ENCODE measurements at regions not wholly inside any gene's neighbourhood (a gene's known extent, or its start where the extent isn't known, plus 50 kb on each side); places are given as distances from the start of the nearest gene placed in this dataset.
A peak's percentile ranks its signal among the peaks of the same experiment; 100 is the strongest.

DNA sequence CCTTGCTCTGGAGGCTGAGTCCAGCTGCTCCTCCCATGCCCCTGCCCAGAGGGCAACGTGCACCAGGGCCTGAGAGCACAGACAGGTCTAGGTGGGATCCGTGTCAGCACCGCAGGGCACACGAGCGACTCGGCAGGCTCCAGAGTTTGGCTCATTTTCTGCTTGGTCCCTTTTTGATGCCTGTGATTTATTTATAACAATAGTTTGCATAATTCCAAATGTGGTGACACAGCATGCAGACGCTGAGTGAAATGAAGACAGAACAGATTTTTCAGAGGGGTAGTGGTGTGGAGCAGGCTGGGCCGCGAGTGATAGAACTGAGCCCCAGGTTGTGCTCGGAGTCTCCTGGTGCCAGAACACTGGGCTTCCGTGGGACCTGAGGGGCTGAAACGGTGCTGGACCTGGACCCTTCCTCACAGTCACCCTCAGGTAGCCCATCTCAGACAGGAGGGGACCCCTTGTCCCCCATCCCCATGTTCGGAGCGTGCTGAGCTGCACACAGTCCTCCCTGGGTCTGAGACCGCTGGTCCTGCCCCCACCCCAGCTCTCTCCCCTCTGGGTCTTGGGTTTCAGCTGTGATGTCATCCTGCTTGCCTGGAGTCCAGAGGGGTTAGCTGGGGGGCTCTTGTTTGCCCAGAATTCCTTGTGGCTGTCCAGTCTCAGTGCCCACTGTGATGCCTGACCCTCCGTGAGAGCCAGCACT is 95.9 kb downstream of the METRNL start:
- intact Hi-C loops (cut with micrococcal nuclease; ENCODE audit: unreplicated experiment) = no loop called here
- peak overlapping the region; percentile 30; the same call in 1 of the 2 replicates for H2AFZ ChIP-seq (ENCODE audit: low read length)

DNA sequence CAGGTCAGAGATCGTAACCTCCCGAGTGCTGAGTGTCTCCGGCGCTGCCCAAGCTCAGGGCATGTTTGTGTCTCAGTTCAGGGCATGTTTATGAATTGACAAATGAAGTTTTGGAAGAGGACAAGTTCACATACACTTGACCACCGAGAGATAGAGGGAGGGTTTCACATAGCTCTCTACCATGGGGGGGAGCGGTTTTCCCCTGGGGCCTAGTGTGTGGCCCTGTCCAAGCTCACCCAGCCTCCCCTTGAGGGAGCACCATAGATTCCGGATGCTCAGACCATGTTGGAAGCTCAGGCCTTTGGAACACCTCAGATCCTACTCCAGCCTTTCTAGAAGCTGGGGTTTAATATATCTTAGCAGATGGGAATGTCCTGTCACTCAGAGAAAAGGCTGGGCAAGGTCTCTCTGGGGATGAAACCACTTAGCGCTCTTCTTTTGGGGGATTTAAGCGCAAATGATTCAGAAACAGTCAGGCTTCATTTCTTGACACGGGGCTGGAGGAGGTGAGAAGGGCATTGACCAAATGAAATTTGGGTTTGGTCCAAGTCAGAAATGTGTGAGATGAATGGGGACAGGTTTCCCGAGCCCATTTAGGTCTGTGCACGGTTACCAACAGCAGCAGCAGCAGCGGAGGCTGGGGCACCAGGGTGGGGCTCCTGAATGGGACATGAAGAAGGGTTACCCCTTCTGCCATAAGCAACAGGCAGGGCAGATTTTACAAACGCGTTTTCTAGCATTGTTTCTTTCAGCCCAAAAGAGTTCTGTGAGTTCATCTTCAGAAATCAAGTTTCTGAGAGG is 96.6 kb downstream of the METRNL start:
- intact Hi-C loops (cut with micrococcal nuclease; ENCODE audit: unreplicated experiment) = no loop called here
- Histone ChIP-seq H3K4me3 (ENCODE audit: low read depth, low read length, poor library complexity, severe bottlenecking) (no peak overlapping the region), H3K79me2 (ENCODE audit: insufficient read depth, low read depth, low read length) (no peaks in the 10 kb centered on the region), H3K9me3 (ENCODE audit: low read length) (no peaks in the 10 kb centered on the region), H4K20me1 (ENCODE audit: insufficient read depth, low read length) (no peaks in the 10 kb centered on the region), H3K4me2 (ENCODE audit: low read length) (peak overlapping the region; percentile 64), H3K27ac (ENCODE audit: low read depth, low read length, poor library complexity, severe bottlenecking) (no peak overlapping the region), H3K9me2 (ENCODE audit: insufficient read depth, low read length) (no peaks in the 10 kb centered on the region), H3K4me1 (ENCODE audit: insufficient read depth, low read length, poor library complexity, severe bottlenecking) (peaks cover 25% of the 10 kb centered on the region), H3K36me3 (ENCODE audit: insufficient read depth, low read length) (no peaks in the 10 kb centered on the region), H2AFZ (ENCODE audit: low read length) (no peak overlapping the region)
- DNase-seq (ENCODE audit: low spot score) = no peak
- ChIA-PET POLR2A (interaction anchor here (0.5 to 1.0 kb wide), 2 partner anchors 222 to 258 kb away, joined by 3 read pairs; no protein-coding TSS in a partner anchor), CTCF (ENCODE audit: unreplicated experiment) (no interaction called here)
- BruUV-seq (replicated peaks) = no TSS peak
- TF ChIP-seq, protein P1, sequence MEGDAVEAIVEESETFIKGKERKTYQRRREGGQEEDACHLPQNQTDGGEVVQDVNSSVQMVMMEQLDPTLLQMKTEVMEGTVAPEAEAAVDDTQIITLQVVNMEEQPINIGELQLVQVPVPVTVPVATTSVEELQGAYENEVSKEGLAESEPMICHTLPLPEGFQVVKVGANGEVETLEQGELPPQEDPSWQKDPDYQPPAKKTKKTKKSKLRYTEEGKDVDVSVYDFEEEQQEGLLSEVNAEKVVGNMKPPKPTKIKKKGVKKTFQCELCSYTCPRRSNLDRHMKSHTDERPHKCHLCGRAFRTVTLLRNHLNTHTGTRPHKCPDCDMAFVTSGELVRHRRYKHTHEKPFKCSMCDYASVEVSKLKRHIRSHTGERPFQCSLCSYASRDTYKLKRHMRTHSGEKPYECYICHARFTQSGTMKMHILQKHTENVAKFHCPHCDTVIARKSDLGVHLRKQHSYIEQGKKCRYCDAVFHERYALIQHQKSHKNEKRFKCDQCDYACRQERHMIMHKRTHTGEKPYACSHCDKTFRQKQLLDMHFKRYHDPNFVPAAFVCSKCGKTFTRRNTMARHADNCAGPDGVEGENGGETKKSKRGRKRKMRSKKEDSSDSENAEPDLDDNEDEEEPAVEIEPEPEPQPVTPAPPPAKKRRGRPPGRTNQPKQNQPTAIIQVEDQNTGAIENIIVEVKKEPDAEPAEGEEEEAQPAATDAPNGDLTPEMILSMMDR (conservative IDR thresholded peaks at IDR 0.05; ENCODE audit: low read length) = no peak
- TF ChIP-seq EZH2phosphoT487 (IDR thresholded peaks at IDR 0.05; ENCODE audit: borderline replicate concordance, low read depth, low read length) = no peak

More for the DNA sequence above, 95.9 kb downstream of the METRNL start:
- Histone ChIP-seq H4K20me1 (ENCODE audit: insufficient read depth, low read length) (no peaks in the 10 kb centered on the region), H3K36me3 (ENCODE audit: insufficient read depth, low read length) (no peaks in the 10 kb centered on the region), H3K4me2 (ENCODE audit: low read length) (peak overlapping the region; percentile 64), H3K9me3 (ENCODE audit: low read length) (no peaks in the 10 kb centered on the region), H3K4me3 (ENCODE audit: low read depth, low read length, poor library complexity, severe bottlenecking) (peak overlapping the region; percentile 3), H3K9me2 (ENCODE audit: insufficient read depth, low read length) (no peaks in the 10 kb centered on the region), H3K79me2 (ENCODE audit: insufficient read depth, low read depth, low read length) (no peaks in the 10 kb centered on the region), H3K4me1 (ENCODE audit: insufficient read depth, low read length, poor library complexity, severe bottlenecking) (peaks cover 25% of the 10 kb centered on the region), H3K27ac (ENCODE audit: low read depth, low read length, poor library complexity, severe bottlenecking) (peak overlapping the region; percentile 41)
- peak; percentile 35 for DNase-seq (ENCODE audit: low spot score)
- TF ChIP-seq, protein P1 (conservative IDR thresholded peaks at IDR 0.05; ENCODE audit: low read length) = no peak; the same call in 1 of the 2 replicates
- TF ChIP-seq EZH2phosphoT487 (IDR thresholded peaks at IDR 0.05; ENCODE audit: borderline replicate concordance, low read depth, low read length) = no peak
- no TSS peak for BruUV-seq (replicated peaks)
- ChIA-PET CTCF (ENCODE audit: unreplicated experiment) (no interaction called here), POLR2A (interaction anchor here (1.0 kb wide), 1 partner anchor 221 kb away, joined by 3 read pairs; no protein-coding TSS in a partner anchor)

Measured in OCI-LY7 (cell line).